Stimulated activated CD4-positive, alpha-beta T cell treated with anti-CD3 and anti-CD28 coated beads, Interleukin-12 subunit alpha, Interleukin-12 subunit beta, amount 100 ng/mL, for 4 hours (primary cell): ENCODE measurements at regions not wholly inside any gene's neighbourhood (a gene's known extent, or its start where the extent isn't known, plus 50 kb on each side); places are given as distances from the start of the nearest gene placed in this dataset.
"Not testable (repeated sequence)": the region's sequence is repeated elsewhere in the genome, so short reads cannot be mapped to it uniquely, and the experiment has no call there.

Experiments used
- DNase-seq: peaks from one replicate; pipeline ENCODE4 v3.0.0-alpha.2; 2020

DNA sequence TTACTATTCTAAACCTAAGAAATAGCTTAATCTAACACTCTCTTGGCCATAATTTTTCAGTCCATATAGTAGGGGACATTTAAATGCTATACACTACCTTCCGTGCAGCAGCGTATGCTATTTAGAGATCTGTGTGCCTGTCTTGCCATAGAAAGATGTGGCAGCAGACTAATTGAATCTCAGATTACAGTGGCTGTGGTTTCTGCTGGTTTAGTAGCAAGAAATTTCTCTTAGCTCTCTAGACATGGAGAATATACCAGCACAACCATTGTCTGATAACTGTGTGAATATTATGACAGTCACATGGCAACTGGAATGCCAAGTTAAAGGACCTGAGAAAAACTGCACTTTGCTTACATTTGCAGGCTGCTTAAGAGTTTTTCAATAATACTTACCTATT, 672.4 kb upstream of the MIR17HG start:
- no peak for DNase-seq

GRCh38 chr13:90680826-90681225, 666.7 kb upstream of the MIR17HG start:
- DNase-seq: no peak

DNA sequence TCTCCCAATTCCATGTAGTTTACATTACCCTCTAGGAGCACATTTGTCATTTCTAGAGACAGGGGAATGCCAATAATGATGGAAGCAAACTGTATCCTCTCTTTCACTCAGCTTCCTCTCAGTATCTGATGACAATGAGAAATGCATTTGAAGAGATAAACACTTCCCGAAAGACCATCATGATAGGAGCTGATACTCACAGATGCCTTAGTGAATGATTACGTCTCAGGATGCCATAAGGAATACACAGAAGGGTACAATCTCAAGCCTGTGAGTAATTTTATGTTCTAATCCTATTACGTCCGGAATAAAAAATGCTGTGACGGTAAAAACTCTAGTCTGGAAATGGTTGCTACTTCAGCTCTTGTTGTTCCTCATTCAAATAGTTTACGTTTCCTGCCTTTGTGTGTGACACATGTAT, 663.8 kb upstream of the MIR17HG start:
- DNase-seq: no peak

DNA sequence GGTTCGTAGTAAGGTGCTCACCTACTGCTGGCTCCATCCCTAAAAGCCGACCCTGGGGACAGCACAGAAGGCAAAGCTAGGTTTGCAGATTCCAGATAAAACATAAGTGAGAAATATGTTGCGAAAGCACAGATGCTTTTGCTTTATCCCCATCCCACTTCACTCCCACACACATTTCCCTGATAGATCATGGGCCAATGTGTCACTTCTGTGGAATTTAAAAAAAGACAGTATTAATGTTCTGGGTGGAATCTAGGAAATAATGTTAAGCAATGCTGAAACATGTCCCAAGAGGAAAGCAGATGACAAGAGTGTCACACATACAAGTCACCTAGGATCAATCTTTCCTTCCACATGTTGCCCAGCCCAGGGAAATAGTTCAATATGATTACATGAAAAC, 661.0 kb upstream of the MIR17HG start:
- DNase-seq: no peak

GRCh38 chr13:90689111-90689510, 658.4 kb upstream of the MIR17HG start:
- DNase-seq: no peak

GRCh38 chr13:90690458-90691080, 656.9 kb upstream of the MIR17HG start:
- no peak for DNase-seq

- no peak for DNase-seq
Observed at GRCh38 chr13:90696254-90696653, 651.2 kb upstream of the MIR17HG start.

GRCh38 chr13:90696656-90697055, 650.8 kb upstream of the MIR17HG start:
- no peak for DNase-seq

DNA sequence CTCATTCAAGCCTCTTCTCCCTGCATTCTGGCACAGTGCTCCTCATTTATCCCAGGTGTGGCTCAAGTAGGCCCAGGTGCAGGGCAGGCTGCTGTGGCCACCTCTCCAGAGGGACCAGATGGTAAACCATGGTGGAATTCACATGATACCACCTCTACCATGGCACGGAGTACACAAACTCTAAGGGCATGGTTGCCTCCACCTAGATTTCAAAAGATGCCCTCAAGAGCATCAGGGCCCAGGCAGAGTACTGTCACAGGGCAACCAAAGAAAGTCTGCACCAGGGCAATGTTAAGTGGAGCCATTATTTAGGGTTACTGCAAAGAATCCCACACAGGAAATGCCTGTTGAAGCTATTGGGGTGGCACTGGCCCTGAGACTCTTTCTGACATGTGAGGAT, 647.1 kb upstream of the MIR17HG start:
- DNase-seq: no peak

DNA sequence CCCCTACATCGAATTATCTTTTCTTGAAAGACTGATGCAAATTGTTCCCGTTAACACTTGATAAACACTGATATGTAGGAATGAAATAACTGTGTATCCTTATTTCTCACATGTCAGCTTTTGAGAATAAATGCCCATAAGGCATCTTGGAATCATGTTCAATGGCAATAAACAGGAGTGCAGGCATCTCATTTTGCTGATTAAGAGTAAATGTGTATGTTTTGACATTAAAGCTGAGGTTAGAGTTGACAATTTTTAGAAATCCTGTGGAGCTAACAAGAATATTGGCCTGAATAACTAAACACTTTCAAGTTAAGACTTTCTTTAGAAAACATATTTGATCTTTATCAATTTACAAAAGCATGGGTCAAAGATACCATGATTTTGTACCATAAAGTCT, 646.2 kb upstream of the MIR17HG start:
- no peak for DNase-seq

DNA sequence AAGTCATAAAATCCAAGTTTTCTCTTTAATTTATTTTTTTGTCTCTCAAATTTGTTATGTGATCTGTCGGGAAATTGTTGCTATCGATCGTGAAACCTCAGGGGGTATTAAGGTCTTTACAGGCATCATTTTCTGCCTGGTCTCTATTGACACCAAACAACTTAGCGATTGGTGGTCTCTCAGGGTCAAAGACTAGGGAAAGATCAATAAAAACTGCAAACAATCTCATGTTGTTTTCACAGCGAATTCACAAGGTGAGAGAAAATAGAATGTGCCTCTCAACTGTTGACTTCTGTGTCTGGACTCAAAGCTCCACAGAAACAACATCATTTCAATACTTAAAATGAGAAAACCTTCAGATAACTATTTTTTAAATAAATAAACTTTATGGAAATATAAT, 645.4 kb upstream of the MIR17HG start:
- no peak for DNase-seq

GRCh38 chr13:90706631-90707030, 640.9 kb upstream of the MIR17HG start:
- DNase-seq: no peak

- no peak for DNase-seq
Observed at GRCh38 chr13:90708128-90708527, 639.4 kb upstream of the MIR17HG start.

- DNase-seq: no peak
Observed at GRCh38 chr13:90709319-90709718, 638.2 kb upstream of the MIR17HG start.

GRCh38 chr13:90710164-90710759, 637.2 kb upstream of the MIR17HG start:
- no peak for DNase-seq

GRCh38 chr13:90713441-90714133, 633.9 kb upstream of the MIR17HG start:
- no peak for DNase-seq

- no peak for DNase-seq
Observed at GRCh38 chr13:90715485-90715884, 632.0 kb upstream of the MIR17HG start.

DNA sequence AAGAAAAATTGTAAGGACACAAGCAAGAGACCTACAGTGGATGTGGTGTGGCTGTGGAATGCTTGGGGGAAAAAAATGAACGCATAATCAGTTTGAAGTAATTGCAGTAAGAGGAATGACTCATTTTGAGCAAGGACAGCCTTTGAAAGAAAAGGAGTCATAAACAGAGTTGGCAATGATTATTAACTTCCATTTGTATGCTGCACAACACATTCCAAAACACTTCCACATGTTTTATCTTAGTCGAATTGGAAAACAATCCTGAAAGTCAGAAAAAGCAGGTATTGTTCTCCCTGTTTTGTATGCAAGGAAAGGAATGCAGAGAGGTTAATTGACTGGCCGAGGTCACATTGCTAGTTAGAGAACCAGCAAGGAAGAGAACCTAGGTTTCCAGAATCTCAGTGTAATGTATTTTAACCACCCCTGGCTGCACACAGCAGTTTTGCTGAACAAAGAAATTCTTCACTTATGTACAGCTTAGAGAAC, 630.0 kb upstream of the MIR17HG start:
- no peak for DNase-seq

GRCh38 chr13:90719461-90719860, 628.0 kb upstream of the MIR17HG start:
- no peak for DNase-seq

DNA sequence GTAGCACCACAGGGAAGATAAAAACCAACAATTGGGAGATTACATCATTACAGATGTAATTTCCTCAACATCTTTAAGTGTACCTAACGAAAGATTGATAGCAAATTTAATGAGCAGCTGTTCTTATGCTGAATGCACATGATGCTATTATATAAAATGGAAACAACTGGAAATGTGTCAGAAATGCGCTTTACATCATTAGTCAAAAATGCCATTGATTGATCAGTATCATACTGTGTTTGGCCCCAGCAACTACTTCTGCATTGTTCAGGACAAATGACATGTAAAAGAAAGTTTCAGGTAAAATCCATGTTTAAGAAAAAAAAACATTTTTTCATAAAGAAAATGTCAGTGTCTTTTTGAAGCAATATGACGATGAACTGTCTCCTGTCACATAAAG, 625.5 kb upstream of the MIR17HG start:
- DNase-seq: no peak

DNA sequence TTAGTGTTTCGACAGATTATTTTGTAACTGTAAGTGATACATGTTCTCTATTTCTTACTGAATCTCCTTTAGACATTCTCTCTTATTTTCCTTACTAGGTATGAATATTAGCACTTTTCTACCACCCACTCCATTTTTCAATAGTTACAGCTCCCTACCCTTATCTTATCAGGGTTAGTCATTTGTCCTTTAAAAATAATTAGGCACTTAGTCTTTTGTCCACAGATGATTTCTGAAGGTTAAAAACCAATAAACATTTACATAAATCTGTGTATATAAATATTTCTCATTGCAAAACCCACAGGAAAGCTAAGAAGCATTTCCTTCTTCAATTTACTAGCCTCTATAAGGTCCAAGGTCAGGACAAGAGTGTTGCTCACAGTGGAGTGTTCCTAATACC, 624.1 kb upstream of the MIR17HG start:
- DNase-seq: no peak

- DNase-seq: no peak
Observed at GRCh38 chr13:90726375-90726774, 621.1 kb upstream of the MIR17HG start.

DNA sequence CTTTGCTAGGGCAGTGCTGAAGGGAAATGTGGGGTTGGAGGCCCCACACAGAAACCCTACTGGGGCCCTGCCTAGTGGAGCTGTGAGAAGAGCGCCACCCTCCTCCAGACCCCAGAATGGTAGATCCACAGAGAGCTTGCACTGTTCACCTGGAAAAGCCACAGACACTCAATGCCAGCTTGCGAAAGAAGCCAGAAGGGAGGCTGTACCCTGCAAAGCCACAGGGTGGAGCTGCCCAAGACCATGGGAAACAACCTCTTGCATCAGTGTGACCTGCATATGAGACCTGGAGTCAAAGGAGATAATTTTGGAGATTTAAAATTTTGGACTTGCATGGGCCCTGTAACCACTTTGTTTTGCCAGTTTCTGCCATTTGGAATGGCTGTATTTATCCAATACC, 615.4 kb upstream of the MIR17HG start:
- DNase-seq: no peak

DNA sequence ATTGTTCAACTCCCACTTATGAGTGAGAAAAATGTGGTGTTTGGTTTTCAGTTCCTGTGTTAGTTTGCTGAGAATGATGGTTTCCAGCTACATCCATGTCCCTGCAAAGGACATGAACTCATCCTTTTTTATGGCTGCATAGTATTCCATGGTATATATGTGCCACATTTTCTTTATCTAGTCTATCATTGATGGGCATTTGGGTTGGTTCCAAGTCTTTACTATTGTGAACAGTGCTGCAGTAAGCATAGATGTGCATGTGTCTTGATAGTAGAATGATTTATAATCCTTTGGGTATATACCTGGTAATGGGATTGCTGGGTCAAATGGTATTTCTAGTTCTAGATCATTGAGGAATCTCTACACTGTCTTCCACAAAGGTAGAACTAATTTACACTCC, 613.0 kb upstream of the MIR17HG start:
- not testable (repeated sequence) for DNase-seq
